ENCODE measurements at regions not wholly inside any gene's neighbourhood (a gene's known extent, or its start where the extent isn't known, plus 50 kb on each side); places are given as distances from the start of the nearest gene placed in this dataset.
"Not testable (repeated sequence)": the region's sequence is repeated elsewhere in the genome, so short reads cannot be mapped to it uniquely, and the experiment has no call there.

GRCh38 chr5:110987573-110987972 lies 83.9 kb upstream of the TSLP start:
- H3K9me3 ChIP-seq (ENCODE audit: control insufficient read depth, insufficient read depth, low read length); H3K36me3 Mint-ChIP-seq; H3K4me3 Mint-ChIP-seq; H3K4me1 ChIP-seq (ENCODE audit: control insufficient read depth, insufficient read depth, low read length); H3K27ac Mint-ChIP-seq; H3K36me3 ChIP-seq (ENCODE audit: control insufficient read depth, insufficient read depth, low read length); H3K27ac ChIP-seq (ENCODE audit: low read length); H3K27me3 ChIP-seq (ENCODE audit: control insufficient read depth, insufficient read depth, low read length); H3K27me3 Mint-ChIP-seq (ENCODE audit: low read depth in 2 of 2); intact Hi-C loops (cut with micrococcal nuclease); DNase-seq; ATAC-seq; H3K4me3 ChIP-seq (ENCODE audit: low read length); H3K4me1 Mint-ChIP-seq: not testable (repeated sequence)
- 94% methylated on average over 2 of the region's 3 CpGs for WGBS (ENCODE audit: insufficient coverage)
- H3K9me3 Mint-ChIP-seq, result peaks cover 6 to 13% of the 10 kb centered on the region in 2 donors

- 60% methylated on average over 2 of the region's 2 CpGs for WGBS (ENCODE audit: insufficient coverage)
- intact Hi-C loops (cut with micrococcal nuclease), result no loop called here
- Histone ChIP-seq H3K4me3 (ENCODE audit: low read length) (no peak overlapping the region), H3K9me3 (ENCODE audit: control insufficient read depth, insufficient read depth, low read length) (no peaks in the 10 kb centered on the region), H3K36me3 (ENCODE audit: control insufficient read depth, insufficient read depth, low read length) (no peaks in the 10 kb centered on the region), H3K27me3 (ENCODE audit: control insufficient read depth, insufficient read depth, low read length) (no peaks in the 10 kb centered on the region), H3K27ac (ENCODE audit: low read length) (no peak overlapping the region), H3K4me1 (ENCODE audit: control insufficient read depth, insufficient read depth, low read length) (no peaks in the 10 kb centered on the region)
- peaks cover 6% of the 10 kb centered on the region for H3K36me3 Mint-ChIP-seq
- peaks cover 15 to 20% of the 10 kb centered on the region in 2 donors for H3K9me3 Mint-ChIP-seq
- ATAC-seq (no peak), DNase-seq (no peak)
- H3K27me3 Mint-ChIP-seq (ENCODE audit: low read depth in 2 of 2), result no peaks in the 10 kb centered on the region
- no peak overlapping the region for H3K27ac Mint-ChIP-seq
- H3K4me3 Mint-ChIP-seq, result no peak overlapping the region
- no peaks in the 10 kb centered on the region for H3K4me1 Mint-ChIP-seq
- TF ChIP-seq CTCF (IDR thresholded peaks at IDR 0.05), result no peak
Observed at GRCh38 chr5:110996742-110997141, 74.8 kb upstream of the TSLP start.

GRCh38 chr5:111002036-111002435 lies 69.5 kb upstream of the TSLP start:
- TF ChIP-seq CTCF (IDR thresholded peaks at IDR 0.05), result no peak
- Histone ChIP-seq H3K4me1 (ENCODE audit: control insufficient read depth, insufficient read depth, low read length) (no peaks in the 10 kb centered on the region), H3K27me3 (ENCODE audit: control insufficient read depth, insufficient read depth, low read length) (no peaks in the 10 kb centered on the region), H3K4me3 (ENCODE audit: low read length) (no peak overlapping the region), H3K27ac (ENCODE audit: low read length) (no peak overlapping the region), H3K9me3 (ENCODE audit: control insufficient read depth, insufficient read depth, low read length) (no peaks in the 10 kb centered on the region), H3K36me3 (ENCODE audit: control insufficient read depth, insufficient read depth, low read length) (no peaks in the 10 kb centered on the region)
- DNase-seq (no peak), ATAC-seq (no peak)
- peaks cover 6% of the 10 kb centered on the region for H3K36me3 Mint-ChIP-seq
- no peaks in the 10 kb centered on the region for H3K4me1 Mint-ChIP-seq
- peaks cover 15 to 20% of the 10 kb centered on the region in 2 donors for H3K9me3 Mint-ChIP-seq
- 73% methylated on average over 3 of the region's 3 CpGs for WGBS (ENCODE audit: insufficient coverage)
- no peak overlapping the region for H3K27ac Mint-ChIP-seq
- intact Hi-C loops (cut with micrococcal nuclease), result no loop called here
- no peak overlapping the region for H3K4me3 Mint-ChIP-seq
- no peaks in the 10 kb centered on the region for H3K27me3 Mint-ChIP-seq (ENCODE audit: low read depth in 2 of 2)

GRCh38 chr5:111003623-111004022 lies 67.9 kb upstream of the TSLP start:
- H3K36me3 ChIP-seq (ENCODE audit: control insufficient read depth, insufficient read depth, low read length), result no peaks in the 10 kb centered on the region
- no peak overlapping the region for H3K27ac Mint-ChIP-seq
- no peak overlapping the region for H3K27ac ChIP-seq (ENCODE audit: low read length)
- no peaks in the 10 kb centered on the region for H3K4me1 Mint-ChIP-seq
- DNase-seq (no peak), ATAC-seq (no peak)
- H3K4me3 ChIP-seq (ENCODE audit: low read length), result no peak overlapping the region
- intact Hi-C loops (cut with micrococcal nuclease), result no loop called here
- no peaks in the 10 kb centered on the region for H3K27me3 ChIP-seq (ENCODE audit: control insufficient read depth, insufficient read depth, low read length)
- no peaks in the 10 kb centered on the region for H3K9me3 ChIP-seq (ENCODE audit: control insufficient read depth, insufficient read depth, low read length)
- WGBS (ENCODE audit: insufficient coverage), result no CpG with 5 or more reads among the region's 1 CpG
- peaks cover 18 to 23% of the 10 kb centered on the region in 2 donors for H3K9me3 Mint-ChIP-seq
- H3K27me3 Mint-ChIP-seq (ENCODE audit: low read depth in 2 of 2), result no peaks in the 10 kb centered on the region
- no peak overlapping the region for H3K4me3 Mint-ChIP-seq
- TF ChIP-seq CTCF (IDR thresholded peaks at IDR 0.05), result no peak
- H3K4me1 ChIP-seq (ENCODE audit: control insufficient read depth, insufficient read depth, low read length), result no peaks in the 10 kb centered on the region
- peaks cover 6% of the 10 kb centered on the region for H3K36me3 Mint-ChIP-seq
